ENCODE measurements at regions not wholly inside any gene's neighbourhood (a gene's known extent, or its start where the extent isn't known, plus 50 kb on each side); places are given as distances from the start of the nearest gene placed in this dataset.
"Not testable (repeated sequence)": the region's sequence is repeated elsewhere in the genome, so short reads cannot be mapped to it uniquely, and the experiment has no call there.

GRCh38 chr7:65453341-65454030 is 79.8 kb downstream of the ZNF92 start:
- H3K9me3 ChIP-seq (ENCODE audit: low read depth, low read length) = no peaks in the 10 kb centered on the region
- H3K4me1 ChIP-seq (ENCODE audit: insufficient read depth, low read length) = no peaks in the 10 kb centered on the region
- H3K4me3 ChIP-seq (ENCODE audit: low read length) = no peak overlapping the region
- no peaks in the 10 kb centered on the region for H3K27me3 ChIP-seq (ENCODE audit: insufficient read depth, low read length)

GRCh38 chr7:65454469-65454868 is 80.8 kb downstream of the ZNF92 start:
- Histone ChIP-seq H3K27me3 (ENCODE audit: insufficient read depth, low read length) (no peaks in the 10 kb centered on the region), H3K4me3 (ENCODE audit: low read length) (no peak overlapping the region), H3K4me1 (ENCODE audit: insufficient read depth, low read length) (no peaks in the 10 kb centered on the region), H3K9me3 (ENCODE audit: low read depth, low read length) (no peaks in the 10 kb centered on the region)

GRCh38 chr7:65455050-65455449 is 81.4 kb downstream of the ZNF92 start:
- H3K27me3 ChIP-seq (ENCODE audit: insufficient read depth, low read length); H3K4me3 ChIP-seq (ENCODE audit: low read length); H3K9me3 ChIP-seq (ENCODE audit: low read depth, low read length); H3K4me1 ChIP-seq (ENCODE audit: insufficient read depth, low read length): not testable (repeated sequence)

- Histone ChIP-seq H3K9me3 (ENCODE audit: low read depth, low read length) (no peaks in the 10 kb centered on the region), H3K4me3 (ENCODE audit: low read length) (no peak overlapping the region), H3K4me1 (ENCODE audit: insufficient read depth, low read length) (no peaks in the 10 kb centered on the region), H3K27me3 (ENCODE audit: insufficient read depth, low read length) (no peaks in the 10 kb centered on the region)
Measured at GRCh38 chr7:65457705-65458104, 84.0 kb downstream of the ZNF92 start.

GRCh38 chr7:65459438-65459837 is 85.8 kb downstream of the ZNF92 start:
- no peak overlapping the region for H3K4me3 ChIP-seq (ENCODE audit: low read length)
- no peaks in the 10 kb centered on the region for H3K27me3 ChIP-seq (ENCODE audit: insufficient read depth, low read length)
- H3K9me3 ChIP-seq (ENCODE audit: low read depth, low read length) = no peaks in the 10 kb centered on the region
- no peaks in the 10 kb centered on the region for H3K4me1 ChIP-seq (ENCODE audit: insufficient read depth, low read length)

GRCh38 chr7:65462148-65462716 is 88.6 kb downstream of the ZNF92 start:
- Histone ChIP-seq H3K4me3 (ENCODE audit: low read length) (no peak overlapping the region), H3K27me3 (ENCODE audit: insufficient read depth, low read length) (no peaks in the 10 kb centered on the region), H3K9me3 (ENCODE audit: low read depth, low read length) (no peaks in the 10 kb centered on the region)

GRCh38 chr7:65463184-65463583 is 89.5 kb downstream of the ZNF92 start:
- H3K27me3 ChIP-seq (ENCODE audit: insufficient read depth, low read length) = no peaks in the 10 kb centered on the region

More at GRCh38 chr7:65462148-65462716, 88.6 kb downstream of the ZNF92 start:
- H3K4me1 ChIP-seq (ENCODE audit: insufficient read depth, low read length) = no peaks in the 10 kb centered on the region

GRCh38 chr7:65469919-65470558 is 96.4 kb downstream of the ZNF92 start:
- H3K4me3 ChIP-seq (ENCODE audit: low read length); H3K4me1 ChIP-seq (ENCODE audit: insufficient read depth, low read length); H3K27me3 ChIP-seq (ENCODE audit: insufficient read depth, low read length); H3K9me3 ChIP-seq (ENCODE audit: low read depth, low read length): not testable (repeated sequence)

More at GRCh38 chr7:65463184-65463583, 89.5 kb downstream of the ZNF92 start:
- Histone ChIP-seq H3K4me3 (ENCODE audit: low read length) (no peak overlapping the region), H3K4me1 (ENCODE audit: insufficient read depth, low read length) (no peaks in the 10 kb centered on the region), H3K9me3 (ENCODE audit: low read depth, low read length) (no peaks in the 10 kb centered on the region)

GRCh38 chr7:65471587-65471986 is 97.9 kb downstream of the ZNF92 start:
- Histone ChIP-seq H3K9me3 (ENCODE audit: low read depth, low read length) (no peaks in the 10 kb centered on the region), H3K4me3 (ENCODE audit: low read length) (no peak overlapping the region), H3K27me3 (ENCODE audit: insufficient read depth, low read length) (no peaks in the 10 kb centered on the region), H3K4me1 (ENCODE audit: insufficient read depth, low read length) (peaks cover 17% of the 10 kb centered on the region)

- Histone ChIP-seq H3K4me3 (ENCODE audit: low read length) (no peak overlapping the region), H3K27me3 (ENCODE audit: insufficient read depth, low read length) (no peaks in the 10 kb centered on the region), H3K4me1 (ENCODE audit: insufficient read depth, low read length) (peaks cover 29% of the 10 kb centered on the region), H3K9me3 (ENCODE audit: low read depth, low read length) (no peaks in the 10 kb centered on the region)
Measured at GRCh38 chr7:65475040-65475726, 101.5 kb downstream of the ZNF92 start.

- Histone ChIP-seq H3K27me3 (ENCODE audit: insufficient read depth, low read length) (no peaks in the 10 kb centered on the region), H3K4me1 (ENCODE audit: insufficient read depth, low read length) (peaks cover 29% of the 10 kb centered on the region), H3K4me3 (ENCODE audit: low read length) (no peak overlapping the region), H3K9me3 (ENCODE audit: low read depth, low read length) (no peaks in the 10 kb centered on the region)
Measured at GRCh38 chr7:65475734-65476319, 102.2 kb downstream of the ZNF92 start.

- H3K9me3 ChIP-seq (ENCODE audit: low read depth, low read length) = no peaks in the 10 kb centered on the region
- peaks cover 29% of the 10 kb centered on the region for H3K4me1 ChIP-seq (ENCODE audit: insufficient read depth, low read length)
- H3K27me3 ChIP-seq (ENCODE audit: insufficient read depth, low read length) = no peaks in the 10 kb centered on the region
- no peak overlapping the region for H3K4me3 ChIP-seq (ENCODE audit: low read length)
Measured at GRCh38 chr7:65477326-65477725, 103.7 kb downstream of the ZNF92 start.

GRCh38 chr7:65489260-65489767 is 115.7 kb downstream of the ZNF92 start:
- no peak overlapping the region for H3K4me3 ChIP-seq (ENCODE audit: low read length)
- peaks cover 39% of the 10 kb centered on the region for H3K9me3 ChIP-seq (ENCODE audit: low read depth, low read length)
- H3K4me1 ChIP-seq (ENCODE audit: insufficient read depth, low read length) = no peaks in the 10 kb centered on the region
- H3K27me3 ChIP-seq (ENCODE audit: insufficient read depth, low read length) = no peaks in the 10 kb centered on the region

GRCh38 chr7:65496697-65497096 is 123.0 kb downstream of the ZNF92 start:
- H3K9me3 ChIP-seq (ENCODE audit: low read depth, low read length); H3K4me3 ChIP-seq (ENCODE audit: low read length); H3K4me1 ChIP-seq (ENCODE audit: insufficient read depth, low read length); H3K27me3 ChIP-seq (ENCODE audit: insufficient read depth, low read length): not testable (repeated sequence)
